H1 (cell line): ENCODE measurements at regions not wholly inside any gene's neighbourhood (a gene's known extent, or its start where the extent isn't known, plus 50 kb on each side); places are given as distances from the start of the nearest gene placed in this dataset.

Source experiments
- CTCF ChIA-PET: fragments of 300-600 bp; sonication (Branson Sonifier 250); formaldehyde crosslinking; loops from one replicate; lab custom pipeline; 2021; ENCODE audit not compliant: partially characterized antibody; lab: Charles Lee
- POLR2A ChIA-PET: fragments of 300-600 bp; sonication (Branson Sonifier 250); formaldehyde crosslinking; loops from one replicate; lab custom pipeline; 2021; ENCODE audit warnings: inconsistent platforms; ENCODE audit not compliant: partially characterized antibody; lab: Charles Lee
- DNase-seq, 2 experiments: peaks; one replicate each; pipeline versions ENCODE4 v3.0.0 to v3.0.0-alpha.2; 2010 to 2022; ENCODE audit warnings: low spot score in 2 of 2, low read depth in 1 of 2, mixed read lengths in 1 of 2
- FAIRE-seq: peaks from 2 replicates; lab custom pipeline; 2011; peaks lifted over from hg19 to GRCh38; lab: Jason Lieb, UNC
- H2AFZ ChIP-seq: 2 replicates; pipeline ENCODE4 v1.8.1; 2012; ENCODE audit warnings: low read length, inconsistent platforms
- H2AK5ac ChIP-seq: 2 replicates; pipeline ENCODE4 v1.6.1; 2013; ENCODE audit warnings: low read depth, low read length
- H2BK120ac ChIP-seq: replicated peaks from 2 replicates; pipeline ENCODE3; 2013; ENCODE audit warnings: low read depth, low read length, inconsistent platforms
- H2BK12ac ChIP-seq: 2 replicates; pipeline ENCODE4 v1.6.1; 2013; ENCODE audit warnings: low read depth, low read length
- H2BK15ac ChIP-seq: 2 replicates; pipeline ENCODE4 v1.6.1; 2013; ENCODE audit warnings: low read length
- H2BK20ac ChIP-seq: 2 replicates; pipeline ENCODE4 v1.6.1; 2013; ENCODE audit warnings: low read length
- H2BK5ac ChIP-seq: 2 replicates; pipeline ENCODE4 v1.6.1; 2013; ENCODE audit warnings: low read depth, low read length
- H3K14ac ChIP-seq: 2 replicates; pipeline ENCODE4 v1.6.1; 2013; ENCODE audit warnings: inconsistent platforms; ENCODE audit not compliant: insufficient read length
- H3K18ac ChIP-seq: 2 replicates; pipeline ENCODE4 v1.6.1; 2013; ENCODE audit warnings: low read length; ENCODE audit errors: extremely low read depth
- H3K23ac ChIP-seq: 2 replicates; pipeline ENCODE4 v1.6.1; 2013; ENCODE audit warnings: inconsistent platforms; ENCODE audit not compliant: insufficient read length
- H3K23me2 ChIP-seq: 2 replicates; pipeline ENCODE4 v1.6.1; 2013; ENCODE audit warnings: low read depth, low read length
- H3K27ac ChIP-seq: 2 replicates; pipeline ENCODE4 v1.6.1; 2011; ENCODE audit warnings: low read depth, low read length, inconsistent platforms
- H3K27me3 ChIP-seq, 4 experiments: replicated peaks in 1 of 4; 1 replicate in 1 of 4; 2 replicates in 3 of 4; pipeline versions ENCODE4 v1.6.1 to v1.8.1; 2011 to 2013; ENCODE audit warnings: low read length in 3 of 4, mild to moderate bottlenecking in 3 of 4, inconsistent platforms in 2 of 4, mixed read lengths in 2 of 4, moderate library complexity in 1 of 4; ENCODE audit not compliant: control insufficient read depth in 3 of 4, insufficient read depth in 3 of 4; ENCODE audit errors: extremely low read depth in 1 of 4
- H3K36me3 ChIP-seq, 4 experiments: 2 replicates each; pipeline versions ENCODE4 v1.6.1 to v1.8.1; 2011 to 2013; ENCODE audit warnings: mild to moderate bottlenecking in 4 of 4, low read length in 3 of 4, moderate library complexity in 2 of 4, control low read depth in 1 of 4, inconsistent platforms in 1 of 4; ENCODE audit not compliant: insufficient read depth in 4 of 4, control insufficient read depth in 2 of 4
- H3K4ac ChIP-seq: replicated peaks from 2 replicates; pipeline ENCODE3; 2013; ENCODE audit warnings: low read length, low read depth, mixed read lengths, inconsistent platforms; ENCODE audit not compliant: insufficient read length
- H3K4me1 ChIP-seq, 4 experiments: replicated peaks in 1 of 4; 1 replicate in 1 of 4; 2 replicates in 3 of 4; pipeline versions ENCODE4 v1.6.1 to v1.8.1; 2011 to 2013; ENCODE audit warnings: low read length in 3 of 4, inconsistent platforms in 2 of 4, mixed read lengths in 1 of 4; ENCODE audit not compliant: insufficient read depth in 4 of 4, control insufficient read depth in 3 of 4
- H3K4me2 ChIP-seq, 2 experiments: 2 replicates each; pipeline versions ENCODE4 v1.6.1 to v1.8.1; 2011 to 2013; ENCODE audit warnings: low read depth in 2 of 2, low read length in 2 of 2, control low read depth in 1 of 2, inconsistent platforms in 1 of 2, mild to moderate bottlenecking in 1 of 2; ENCODE audit not compliant: insufficient read depth in 1 of 2
- H3K4me3 ChIP-seq, 4 experiments: fragments of 200-600, 300-600 bp in 1 of 4; sonication (generic), shearing (Covaris generic), sonication (Bioruptor Twin) in 1 of 4; 2 replicates each; pipeline versions ENCODE4 v1.5.1 to v1.8.1; 2011 to 2016; ENCODE audit warnings: low read length in 4 of 4, low read depth in 3 of 4, control low read depth in 2 of 4, inconsistent platforms in 2 of 4, mild to moderate bottlenecking in 2 of 4, mixed read lengths in 1 of 4, moderate library complexity in 1 of 4; ENCODE audit not compliant: insufficient read depth in 2 of 4; ENCODE audit errors: extremely low read depth in 1 of 4
- H3K56ac ChIP-seq: replicated peaks from 2 replicates; pipeline ENCODE3; 2013; ENCODE audit warnings: low read depth, mild to moderate bottlenecking, mixed read lengths, low read length, inconsistent platforms; ENCODE audit not compliant: insufficient read length
- H3K79me1 ChIP-seq: 2 replicates; pipeline ENCODE4 v1.6.1; 2013; ENCODE audit warnings: low read depth, low read length, control low read depth
- H3K79me2 ChIP-seq, 2 experiments: 2 replicates each; pipeline versions ENCODE4 v1.6.1 to v1.8.1; 2012 to 2013; ENCODE audit warnings: low read length in 2 of 2, mild to moderate bottlenecking in 2 of 2, inconsistent platforms in 1 of 2; ENCODE audit not compliant: insufficient read depth in 2 of 2, control insufficient read depth in 1 of 2
- H3K9ac ChIP-seq, 4 experiments: replicated peaks in 1 of 4; 1 replicate in 1 of 4; 2 replicates in 3 of 4; pipeline versions ENCODE4 v1.6.1 to v1.8.1; 2011 to 2013; ENCODE audit warnings: low read depth in 3 of 4, low read length in 3 of 4, control low read depth in 2 of 4, mild to moderate bottlenecking in 2 of 4, moderate library complexity in 2 of 4, inconsistent platforms in 1 of 4; ENCODE audit errors: extremely low read depth in 1 of 4
- H3K9me3 ChIP-seq, 2 experiments: 2 replicates each; pipeline versions ENCODE4 v1.6.1 to v1.8.1; 2012 to 2013; ENCODE audit warnings: mild to moderate bottlenecking in 2 of 2, moderate library complexity in 2 of 2, control low read depth in 1 of 2, inconsistent platforms in 1 of 2, low read depth in 1 of 2, low read length in 1 of 2, mixed read lengths in 1 of 2; ENCODE audit not compliant: insufficient read depth in 2 of 2
- H4K20me1 ChIP-seq, 2 experiments: replicated peaks in 1 of 2; 2 replicates each; pipeline versions ENCODE3 to v1.8.1; 2011 to 2013; ENCODE audit warnings: inconsistent platforms in 2 of 2, low read length in 2 of 2, mild to moderate bottlenecking in 1 of 2; ENCODE audit not compliant: insufficient read depth in 2 of 2, control insufficient read depth in 1 of 2
- H4K5ac ChIP-seq: 2 replicates; pipeline ENCODE4 v1.6.1; 2013; ENCODE audit warnings: low read length, low read depth, mixed read lengths, inconsistent platforms; ENCODE audit not compliant: insufficient read length
- H4K8ac ChIP-seq: 2 replicates; pipeline ENCODE4 v1.8.0; 2013; ENCODE audit warnings: mild to moderate bottlenecking, moderate library complexity, low read length, inconsistent platforms; ENCODE audit not compliant: insufficient read depth; ENCODE audit errors: extremely low read depth
- H4K91ac ChIP-seq: replicated peaks from 2 replicates; pipeline ENCODE3; 2013; ENCODE audit warnings: low read length, mixed read lengths, inconsistent platforms; ENCODE audit not compliant: insufficient read length
- BRCA1 ChIP-seq: IDR thresholded peaks from 2 replicates; pipeline ENCODE4 v1.6.1; 2012; ENCODE audit warnings: low read depth, low read length, improper control_type of control experiment
- EGR1 ChIP-seq: IDR thresholded peaks from 2 replicates; pipeline ENCODE4 v1.6.1; 2011; ENCODE audit warnings: low read depth, low read length, borderline replicate concordance
- EZH2 ChIP-seq: fragments of 200-600 bp; sonication (generic); IDR thresholded peaks from 2 replicates; pipeline ENCODE4 v1.7.1; 2012; ENCODE audit warnings: low read depth, mild to moderate bottlenecking, moderate library complexity, low read length, inconsistent platforms; ENCODE audit not compliant: severe bottlenecking
- GABPA ChIP-seq: IDR thresholded peaks from 2 replicates; pipeline ENCODE4 v1.6.1; 2011; ENCODE audit warnings: mild to moderate bottlenecking, low read length, moderate library complexity, borderline replicate concordance; ENCODE audit not compliant: insufficient read depth
- HDAC2 ChIP-seq, 2 experiments: fragments of 300-600 bp in 1 of 2; sonication (generic) in 1 of 2; IDR thresholded peaks; 2 replicates each; pipeline ENCODE4 v1.6.1; 2011 to 2012; ENCODE audit warnings: low read depth in 2 of 2, low read length in 2 of 2, mild to moderate bottlenecking in 2 of 2, moderate library complexity in 2 of 2, borderline replicate concordance in 1 of 2, inconsistent platforms in 1 of 2
- RBBP5 ChIP-seq: IDR thresholded peaks from 2 replicates; pipeline ENCODE4 v1.7.1; 2012; ENCODE audit warnings: low read depth, mild to moderate bottlenecking, inconsistent platforms, low read length, moderate library complexity, borderline replicate concordance
- SIRT6 ChIP-seq: IDR thresholded peaks from one replicate; pipeline ENCODE4 v1.7.1; 2012; ENCODE audit warnings: low read length, inconsistent platforms
- SP1 ChIP-seq: IDR thresholded peaks from 2 replicates; pipeline ENCODE4 v1.6.1; 2011; ENCODE audit warnings: low read depth, low read length
- WGBS, 2 experiments: shearing (Covaris generic) in 1 of 2; methylation state at CpG; one replicate each; pipeline versions ENCODE4 v1.1.6 to v1.1.7; 2013 to 2015; ENCODE audit warnings: low lambda C conversion rate in 2 of 2, mixed read lengths in 2 of 2, inconsistent platforms in 1 of 2, low coverage in 1 of 2, missing lambda C conversion rate in 1 of 2; ENCODE audit not compliant: insufficient replicate concordance in 2 of 2, insufficient coverage in 1 of 2, insufficient read length in 1 of 2; ENCODE audit errors: extremely low coverage in 1 of 2, missing lambda C conversion rate in 1 of 2; 5-methylcytosine and 5-hydroxymethylcytosine counted together

- FAIRE-seq (no peak), DNase-seq (no peak)
- Histone ChIP-seq H2BK20ac (no peak overlapping the region), H4K91ac (no peak overlapping the region), H4K20me1 (no peaks in the 10 kb centered on the region), H3K27ac (no peak overlapping the region), H3K9ac (no peak overlapping the region), H2BK120ac (no peak overlapping the region), H3K23ac (no peak overlapping the region), H3K4me3 (no peak overlapping the region), H3K56ac (no peak overlapping the region), H3K23me2 (no peaks in the 10 kb centered on the region), H3K79me1 (no peaks in the 10 kb centered on the region), H3K18ac (no peak overlapping the region), H2BK5ac (no peak overlapping the region), H3K4me1 (no peaks in the 10 kb centered on the region; a peak in 1 of 7 replicates), H4K8ac (no peak overlapping the region), H4K5ac (no peak overlapping the region), H2AFZ (no peak overlapping the region), H2AK5ac (no peak overlapping the region), H3K27me3 (no peaks in the 10 kb centered on the region), H2BK12ac (no peak overlapping the region), H3K9me3 (no peaks in the 10 kb centered on the region), H3K36me3 (no peaks in the 10 kb centered on the region), H3K4me2 (no peak overlapping the region), H3K4ac (no peak overlapping the region), H3K14ac (no peak overlapping the region), H3K79me2 (no peaks in the 10 kb centered on the region), H2BK15ac (no peak overlapping the region)
- CTCF ChIA-PET, result no interaction called here
- POLR2A ChIA-PET, result no interaction called here
- 95% methylated on average over 12 of the region's 16 CpGs; no CpG with 5 or more reads in 1 of the 2 experiments for WGBS, 2 experiments
- TF ChIP-seq GABPA (no peak), HDAC2 (IDR thresholded peaks at IDR 0.05; ENCODE audit: borderline replicate concordance in 1 of 2, low read depth in 2 of 2, low read length in 2 of 2) (no peak), BRCA1 (no peak), EZH2 (no peak), SIRT6 (no peak), EGR1 (no peak), RBBP5 (no peak), SP1 (no peak)
Observed at GRCh38 chr18:78686976-78687685, 292.5 kb upstream of the SALL3 start.
